DOHH2 (cell line): ENCODE measurements at regions not wholly inside any gene's neighbourhood (a gene's known extent, or its start where the extent isn't known, plus 50 kb on each side); places are given as distances from the start of the nearest gene placed in this dataset.

Source experiments
- EZH2phosphoT487 ChIP-seq: fragments of 200-600 bp; sonication (generic); IDR thresholded peaks from 2 replicates; pipeline ENCODE4 v1.6.1; 2017; ENCODE audit warnings: borderline replicate concordance, mild to moderate bottlenecking, antibody characterized with exemption, low read length, moderate library complexity, mixed read lengths
- TF ChIP-seq, protein P1 (sequence below): fragments of 200-600 bp; sonication (generic); IDR thresholded peaks from one replicate; pipeline ENCODE4 v1.5.1; 2014; ENCODE audit warnings: antibody characterized with exemption, mild to moderate bottlenecking, low read depth, low read length; ENCODE audit not compliant: poor library complexity, severe bottlenecking

DNA sequence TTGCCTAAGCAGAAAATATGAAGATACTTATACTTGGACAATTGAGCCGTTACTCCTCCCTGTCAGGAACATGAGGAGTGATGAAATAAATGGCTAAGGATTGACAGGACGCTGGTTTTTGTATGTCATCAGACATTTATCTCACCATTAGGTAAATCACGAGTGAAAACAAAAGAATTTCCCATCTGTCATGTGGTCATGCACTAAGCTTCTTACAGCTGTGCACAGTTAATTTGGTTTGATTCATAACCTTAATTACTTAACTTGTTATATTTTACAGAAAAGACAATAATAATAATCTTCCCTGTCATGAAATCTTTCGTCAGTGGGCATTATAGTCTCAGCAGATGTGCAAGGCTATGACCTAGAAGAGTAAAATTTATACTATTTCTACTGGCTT lies 266.5 kb downstream of the HGF start:
- TF ChIP-seq, protein P1, sequence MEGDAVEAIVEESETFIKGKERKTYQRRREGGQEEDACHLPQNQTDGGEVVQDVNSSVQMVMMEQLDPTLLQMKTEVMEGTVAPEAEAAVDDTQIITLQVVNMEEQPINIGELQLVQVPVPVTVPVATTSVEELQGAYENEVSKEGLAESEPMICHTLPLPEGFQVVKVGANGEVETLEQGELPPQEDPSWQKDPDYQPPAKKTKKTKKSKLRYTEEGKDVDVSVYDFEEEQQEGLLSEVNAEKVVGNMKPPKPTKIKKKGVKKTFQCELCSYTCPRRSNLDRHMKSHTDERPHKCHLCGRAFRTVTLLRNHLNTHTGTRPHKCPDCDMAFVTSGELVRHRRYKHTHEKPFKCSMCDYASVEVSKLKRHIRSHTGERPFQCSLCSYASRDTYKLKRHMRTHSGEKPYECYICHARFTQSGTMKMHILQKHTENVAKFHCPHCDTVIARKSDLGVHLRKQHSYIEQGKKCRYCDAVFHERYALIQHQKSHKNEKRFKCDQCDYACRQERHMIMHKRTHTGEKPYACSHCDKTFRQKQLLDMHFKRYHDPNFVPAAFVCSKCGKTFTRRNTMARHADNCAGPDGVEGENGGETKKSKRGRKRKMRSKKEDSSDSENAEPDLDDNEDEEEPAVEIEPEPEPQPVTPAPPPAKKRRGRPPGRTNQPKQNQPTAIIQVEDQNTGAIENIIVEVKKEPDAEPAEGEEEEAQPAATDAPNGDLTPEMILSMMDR: no peak
- TF ChIP-seq EZH2phosphoT487: no peak
